Activated B cell treated with CpG ODN at 0.5 μM for 24 hours (primary cell): ENCODE measurements at regions not wholly inside any gene's neighbourhood (a gene's known extent, or its start where the extent isn't known, plus 50 kb on each side); places are given as distances from the start of the nearest gene placed in this dataset.

ENCODE experiments used
- ATAC-seq: fragments of 200-7000 bp; cut with Tn5 transposase; one replicate; pipeline ENCODE4 v1.10.0; 2021; ENCODE audit warnings: low read depth, mild to moderate bottlenecking, moderate library complexity
- CTCF ChIA-PET: fragments of 350-600 bp; sonication (Branson Sonifier 250); formaldehyde crosslinking; loops from one replicate; lab custom pipeline; 2021; ENCODE audit warnings: antibody characterized with exemption; lab: Charles Lee
- POLR2A ChIA-PET: fragments of 350-600 bp; sonication (Branson Sonifier 250); formaldehyde crosslinking; loops from one replicate; lab custom pipeline; 2021; ENCODE audit warnings: antibody characterized with exemption; lab: Charles Lee
- DNase-seq: peaks from one replicate; pipeline ENCODE4 v3.0.0; 2022
- H3K27ac Mint-ChIP-seq: one replicate; pipeline ENCODE4 v1.8.0; 2020; ENCODE audit warnings: mixed read lengths
- H3K27me3 Mint-ChIP-seq: one replicate; pipeline ENCODE4 v1.8.0; 2021; ENCODE audit warnings: mixed read lengths
- H3K36me3 Mint-ChIP-seq: one replicate; pipeline ENCODE4 v1.8.0; 2021; ENCODE audit warnings: low read depth, mixed read lengths
- H3K4me1 Mint-ChIP-seq: one replicate; pipeline ENCODE4 v1.8.0; 2021; ENCODE audit warnings: mixed read lengths
- H3K4me3 Mint-ChIP-seq: one replicate; pipeline ENCODE4 v1.8.0; 2020; ENCODE audit warnings: mild to moderate bottlenecking, mixed read lengths
- H3K9me3 Mint-ChIP-seq: one replicate; pipeline ENCODE4 v1.8.0; 2020; ENCODE audit warnings: mixed read lengths
- intact Hi-C: fragments of 100-400 bp; cut with micrococcal nuclease; formaldehyde crosslinking; loops from one replicate; pipeline ENCODE4 v1.15.1; 2024
- TF ChIP-seq, protein P1 (sequence below): fragments of 200-600 bp; IDR thresholded peaks from one replicate; pipeline ENCODE4 v1.8.0; 2022; ENCODE audit warnings: antibody characterized with exemption, mild to moderate bottlenecking

DNA sequence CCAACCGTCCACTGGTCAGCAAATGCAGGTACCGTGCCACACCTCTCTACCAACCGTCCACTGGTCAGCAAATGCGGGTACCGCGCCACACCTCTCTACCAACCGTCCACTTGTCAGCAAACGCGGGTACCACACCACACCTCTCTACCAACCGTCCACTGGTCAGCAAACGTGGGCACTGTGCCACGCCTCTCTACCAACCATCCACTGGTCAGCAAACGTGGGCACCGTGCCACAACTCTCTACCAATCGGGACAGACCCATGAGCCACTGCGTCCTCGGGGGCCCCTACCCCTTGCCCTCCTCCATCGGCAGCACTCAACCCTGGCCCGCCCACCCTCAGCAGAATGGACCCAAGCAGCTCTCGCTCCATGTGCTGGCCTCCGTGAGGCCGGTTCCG lies 226.4 kb upstream of the SALL3 start:
- Mint-ChIP-seq H3K4me3 (no peak overlapping the region), H3K36me3 (no peaks in the 10 kb centered on the region), H3K27me3 (no peaks in the 10 kb centered on the region), H3K9me3 (peaks cover 3% of the 10 kb centered on the region), H3K27ac (no peak overlapping the region), H3K4me1 (no peaks in the 10 kb centered on the region)
- no peak for DNase-seq
- no peak for ATAC-seq
- intact Hi-C loops, result no loop called here
- TF ChIP-seq, protein P1, sequence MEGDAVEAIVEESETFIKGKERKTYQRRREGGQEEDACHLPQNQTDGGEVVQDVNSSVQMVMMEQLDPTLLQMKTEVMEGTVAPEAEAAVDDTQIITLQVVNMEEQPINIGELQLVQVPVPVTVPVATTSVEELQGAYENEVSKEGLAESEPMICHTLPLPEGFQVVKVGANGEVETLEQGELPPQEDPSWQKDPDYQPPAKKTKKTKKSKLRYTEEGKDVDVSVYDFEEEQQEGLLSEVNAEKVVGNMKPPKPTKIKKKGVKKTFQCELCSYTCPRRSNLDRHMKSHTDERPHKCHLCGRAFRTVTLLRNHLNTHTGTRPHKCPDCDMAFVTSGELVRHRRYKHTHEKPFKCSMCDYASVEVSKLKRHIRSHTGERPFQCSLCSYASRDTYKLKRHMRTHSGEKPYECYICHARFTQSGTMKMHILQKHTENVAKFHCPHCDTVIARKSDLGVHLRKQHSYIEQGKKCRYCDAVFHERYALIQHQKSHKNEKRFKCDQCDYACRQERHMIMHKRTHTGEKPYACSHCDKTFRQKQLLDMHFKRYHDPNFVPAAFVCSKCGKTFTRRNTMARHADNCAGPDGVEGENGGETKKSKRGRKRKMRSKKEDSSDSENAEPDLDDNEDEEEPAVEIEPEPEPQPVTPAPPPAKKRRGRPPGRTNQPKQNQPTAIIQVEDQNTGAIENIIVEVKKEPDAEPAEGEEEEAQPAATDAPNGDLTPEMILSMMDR, result no peak
- POLR2A ChIA-PET, result no interaction called here
- CTCF ChIA-PET, result no interaction called here

DNA sequence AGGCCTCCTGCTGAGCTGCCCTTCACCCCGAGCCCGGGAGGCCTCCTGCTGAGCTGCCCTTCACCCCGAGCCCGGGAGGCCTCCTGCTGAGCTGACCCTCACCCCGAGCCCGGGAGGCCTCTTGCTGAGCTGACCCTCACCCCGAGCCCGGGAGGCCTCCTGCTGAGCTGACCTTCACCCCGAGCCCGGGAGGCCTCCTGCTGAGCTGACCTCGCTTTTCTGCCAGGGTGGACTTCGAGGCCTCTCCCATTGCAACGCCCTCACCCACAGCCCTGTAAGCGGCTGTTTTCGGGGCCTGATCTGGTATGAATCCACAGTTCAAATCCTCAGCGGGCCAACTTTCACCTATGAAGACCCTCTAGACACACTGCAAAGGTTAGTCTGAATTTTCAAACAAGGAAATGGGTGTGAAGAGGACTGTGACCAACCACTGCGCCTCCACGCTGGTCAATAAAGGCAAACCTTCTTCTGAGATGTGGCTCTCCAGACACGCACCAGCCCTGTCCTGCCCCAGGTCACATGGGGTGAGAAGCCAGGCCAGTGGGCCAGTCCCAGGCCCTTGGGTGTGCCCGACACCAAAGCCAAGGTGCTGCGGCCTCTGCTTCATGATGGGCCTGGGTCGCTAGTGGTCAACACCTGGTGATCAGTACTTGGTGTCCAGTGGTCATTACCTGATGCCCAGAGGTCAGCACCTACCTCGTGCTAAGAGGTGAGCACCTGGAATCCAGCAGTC lies 225.1 kb upstream of the SALL3 start:
- Mint-ChIP-seq H3K4me1 (no peaks in the 10 kb centered on the region), H3K27ac (no peak overlapping the region), H3K36me3 (no peaks in the 10 kb centered on the region), H3K9me3 (peaks cover 3% of the 10 kb centered on the region), H3K27me3 (no peaks in the 10 kb centered on the region), H3K4me3 (no peak overlapping the region)
- ATAC-seq (no peak), DNase-seq (no peak)
- intact Hi-C loops, result no loop called here
- POLR2A ChIA-PET, result no interaction called here
- TF ChIP-seq, protein P1, result no peak
- CTCF ChIA-PET, result no interaction called here

DNA sequence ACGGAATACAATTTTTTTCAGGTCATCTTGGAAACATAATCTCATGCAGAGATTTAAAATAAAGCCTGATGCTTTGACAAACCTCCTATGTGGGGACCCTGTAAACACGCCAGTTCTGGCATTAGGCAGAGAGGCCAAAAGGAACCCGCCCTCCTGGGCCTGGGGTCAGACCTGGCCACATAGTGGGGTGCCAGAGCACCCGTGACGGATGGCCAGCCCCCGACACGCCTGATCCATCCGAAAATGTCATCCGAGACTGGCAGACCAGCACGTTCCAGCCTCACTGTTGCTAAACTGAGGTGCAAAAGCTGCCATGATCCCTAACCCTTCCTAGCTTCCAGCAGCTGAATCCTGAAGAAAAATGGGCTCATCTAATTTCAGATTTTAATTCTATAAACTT lies 222.6 kb upstream of the SALL3 start:
- intact Hi-C loops, result no loop called here
- DNase-seq, result no peak
- no peak for ATAC-seq
- Mint-ChIP-seq H3K4me3 (no peak overlapping the region), H3K27me3 (no peaks in the 10 kb centered on the region), H3K9me3 (no peaks in the 10 kb centered on the region), H3K36me3 (no peaks in the 10 kb centered on the region), H3K27ac (no peak overlapping the region), H3K4me1 (no peaks in the 10 kb centered on the region)
- CTCF ChIA-PET, result no interaction called here
- TF ChIP-seq, protein P1, result no peak
- POLR2A ChIA-PET, result no interaction called here

DNA sequence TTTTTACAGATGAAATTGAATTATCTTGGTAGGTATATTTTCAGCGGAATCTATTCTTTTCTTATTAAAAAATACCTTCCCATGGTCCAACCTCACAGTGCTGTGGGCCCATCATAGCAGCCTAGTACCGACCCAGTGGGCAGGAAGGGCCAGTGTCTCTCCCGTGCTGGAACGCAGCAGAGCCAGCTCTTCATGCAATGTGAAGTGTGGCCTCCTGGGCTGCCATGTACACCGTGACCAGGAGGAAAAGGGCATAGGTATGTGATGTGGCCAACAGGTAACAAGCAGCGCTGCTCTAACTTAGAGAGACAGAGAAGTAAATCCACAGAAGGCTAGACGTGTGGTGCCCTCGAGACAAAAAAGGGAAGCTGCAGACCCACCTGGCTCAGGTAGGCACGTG lies 221.1 kb upstream of the SALL3 start:
- ATAC-seq (no peak), DNase-seq (no peak)
- Mint-ChIP-seq H3K9me3 (peaks cover 5% of the 10 kb centered on the region), H3K36me3 (no peaks in the 10 kb centered on the region), H3K4me1 (no peaks in the 10 kb centered on the region), H3K4me3 (no peak overlapping the region), H3K27me3 (no peaks in the 10 kb centered on the region), H3K27ac (no peak overlapping the region)
- ChIA-PET POLR2A (no interaction called here), CTCF (no interaction called here)
- TF ChIP-seq, protein P1, result no peak
- intact Hi-C loops, result no loop called here

DNA sequence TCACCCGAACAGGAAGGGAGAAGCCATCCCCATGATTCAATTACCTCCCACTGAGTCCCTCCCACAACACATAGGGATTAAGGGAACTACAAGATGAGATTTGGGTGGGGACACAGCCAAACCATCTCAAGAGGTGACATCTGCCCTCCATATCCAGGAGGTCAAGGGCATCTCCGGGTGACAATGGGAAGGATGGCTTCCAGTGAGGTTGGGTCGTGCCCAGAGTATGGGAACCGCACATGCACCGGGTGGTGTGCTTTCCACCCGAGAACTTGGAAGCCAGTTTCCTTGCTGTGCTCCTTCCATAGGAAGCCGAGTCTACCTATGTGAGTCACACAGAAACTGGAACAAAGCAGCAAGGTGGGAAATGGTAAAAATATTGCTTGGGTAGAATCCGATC lies 216.9 kb upstream of the SALL3 start:
- no peaks in the 10 kb centered on the region for H3K36me3 Mint-ChIP-seq
- ATAC-seq (no peak), DNase-seq (no peak)
- CTCF ChIA-PET, result no interaction called here
- peaks cover 6% of the 10 kb centered on the region for H3K9me3 Mint-ChIP-seq
- no peaks in the 10 kb centered on the region for H3K4me1 Mint-ChIP-seq
- no peak overlapping the region for H3K27ac Mint-ChIP-seq
- H3K4me3 Mint-ChIP-seq, result no peak overlapping the region
- no peaks in the 10 kb centered on the region for H3K27me3 Mint-ChIP-seq
- TF ChIP-seq, protein P1, result no peak
- POLR2A ChIA-PET, result no interaction called here
- intact Hi-C loops, result no loop called here
